Urothelium cell line (cell line): ENCODE measurements at regions not wholly inside any gene's neighbourhood (a gene's known extent, or its start where the extent isn't known, plus 50 kb on each side); places are given as distances from the start of the nearest gene placed in this dataset.

Experiments
- DNase-seq: peaks from one replicate; pipeline ENCODE4 v3.0.0; 2011; ENCODE audit warnings: low spot score, mixed read lengths
- FAIRE-seq: peaks from 2 replicates; lab custom pipeline; 2011; peaks lifted over from hg19 to GRCh38; lab: Jason Lieb, UNC

- FAIRE-seq (no peak), DNase-seq (no peak)
Observed at GRCh38 chr18:62665188-62665587, 50.2 kb upstream of the PHLPP1 start.
